ENCODE measurements at regions not wholly inside any gene's neighbourhood (a gene's known extent, or its start where the extent isn't known, plus 50 kb on each side); places are given as distances from the start of the nearest gene placed in this dataset.
"Not testable (repeated sequence)": the region's sequence is repeated elsewhere in the genome, so short reads cannot be mapped to it uniquely, and the experiment has no call there.

DNA sequence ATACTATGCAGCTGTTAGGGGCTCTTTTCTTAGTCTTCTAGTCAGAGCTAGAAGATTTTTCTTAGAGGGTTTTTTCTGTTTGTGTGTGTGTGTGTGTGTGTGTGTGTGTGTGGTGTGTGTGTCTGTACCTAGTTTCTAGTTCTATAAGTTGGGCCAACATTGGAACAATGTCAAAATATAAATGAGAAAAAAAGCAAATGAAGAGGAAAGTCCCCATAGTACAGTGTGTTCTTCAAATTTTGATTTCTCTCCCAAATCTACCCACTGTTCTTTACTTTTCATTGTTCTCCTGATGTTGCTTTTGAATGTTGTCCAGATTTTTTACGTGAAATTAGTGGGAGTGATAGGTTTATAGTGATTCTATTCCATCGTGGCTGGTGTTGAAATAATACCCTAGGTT lies 2153.4 kb upstream of the RAG2 start:
- Mint-ChIP-seq H3K4me3 (no peak overlapping the region), H3K9me3 (peaks cover 3 to 9% of the 10 kb centered on the region in 2 experiments; a peak in 4 of 5 replicates), H3K27me3 (ENCODE audit: low read depth) (no peaks in the 10 kb centered on the region), H3K36me3 (ENCODE audit: insufficient read depth in 1 of 3, low read depth in 3 of 3) (peaks cover 0 to 5% (median 0%) of the 10 kb centered on the region in 3 experiments; a peak in 2 of 7 replicates), H3K4me1 (peaks cover 0 to 3% of the 10 kb centered on the region in 2 experiments; a peak in 2 of 4 replicates), H3K27ac (no peak overlapping the region)
- H3K4ac ChIP-seq (ENCODE audit: low read depth, low read length), result no peak overlapping the region
- WGBS (ENCODE audit: extremely low coverage, insufficient read length, low lambda C conversion rate), result no CpG with 5 or more reads among the region's 2 CpGs
- H2AFZ ChIP-seq (ENCODE audit: low read length), result no peak overlapping the region
- H4K5ac ChIP-seq (ENCODE audit: insufficient read length, low read depth, low read length), result no peak overlapping the region
- no peak overlapping the region for H3K56ac ChIP-seq (ENCODE audit: insufficient read length, low read depth, low read length)
- H2BK5ac ChIP-seq (ENCODE audit: insufficient read length, low read length), result no peak overlapping the region
- H4K91ac ChIP-seq (ENCODE audit: insufficient read length, low read depth, low read length), result no peak overlapping the region
- TF ChIP-seq, protein P1, sequence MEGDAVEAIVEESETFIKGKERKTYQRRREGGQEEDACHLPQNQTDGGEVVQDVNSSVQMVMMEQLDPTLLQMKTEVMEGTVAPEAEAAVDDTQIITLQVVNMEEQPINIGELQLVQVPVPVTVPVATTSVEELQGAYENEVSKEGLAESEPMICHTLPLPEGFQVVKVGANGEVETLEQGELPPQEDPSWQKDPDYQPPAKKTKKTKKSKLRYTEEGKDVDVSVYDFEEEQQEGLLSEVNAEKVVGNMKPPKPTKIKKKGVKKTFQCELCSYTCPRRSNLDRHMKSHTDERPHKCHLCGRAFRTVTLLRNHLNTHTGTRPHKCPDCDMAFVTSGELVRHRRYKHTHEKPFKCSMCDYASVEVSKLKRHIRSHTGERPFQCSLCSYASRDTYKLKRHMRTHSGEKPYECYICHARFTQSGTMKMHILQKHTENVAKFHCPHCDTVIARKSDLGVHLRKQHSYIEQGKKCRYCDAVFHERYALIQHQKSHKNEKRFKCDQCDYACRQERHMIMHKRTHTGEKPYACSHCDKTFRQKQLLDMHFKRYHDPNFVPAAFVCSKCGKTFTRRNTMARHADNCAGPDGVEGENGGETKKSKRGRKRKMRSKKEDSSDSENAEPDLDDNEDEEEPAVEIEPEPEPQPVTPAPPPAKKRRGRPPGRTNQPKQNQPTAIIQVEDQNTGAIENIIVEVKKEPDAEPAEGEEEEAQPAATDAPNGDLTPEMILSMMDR (conservative IDR thresholded peaks at IDR 0.05), result no peak
- H2BK15ac ChIP-seq (ENCODE audit: low read depth, low read length), result no peak overlapping the region
- no peaks in the 10 kb centered on the region for H3K4me1 ChIP-seq (ENCODE audit: insufficient read depth, low read length)
- H4K20me1 ChIP-seq (ENCODE audit: control insufficient read depth, insufficient read depth, insufficient read length), result no peaks in the 10 kb centered on the region
- no peak overlapping the region for H3K23ac ChIP-seq (ENCODE audit: insufficient read length, low read depth, low read length)
- no peaks in the 10 kb centered on the region for H3K27me3 ChIP-seq (ENCODE audit: insufficient read depth, low read length)
- no peak overlapping the region for H2AK5ac ChIP-seq (ENCODE audit: insufficient read length, low read length)
- no peaks in the 10 kb centered on the region for H3K79me1 ChIP-seq (ENCODE audit: insufficient read depth, low read depth, low read length, poor library complexity, severe bottlenecking)
- no peak overlapping the region for H3K27ac ChIP-seq (ENCODE audit: insufficient read length, low read depth, low read length)
- H3T11ph ChIP-seq (ENCODE audit: low read length), result no peak overlapping the region
- H3K23me2 ChIP-seq (ENCODE audit: insufficient read length, low read depth, low read length, poor library complexity, severe bottlenecking), result no peaks in the 10 kb centered on the region
- H2BK20ac ChIP-seq (ENCODE audit: low read depth, low read length, poor library complexity, severe bottlenecking), result no peak overlapping the region
- no peaks in the 10 kb centered on the region for H3K9me3 ChIP-seq (ENCODE audit: control insufficient read depth, low read depth, low read length)
- H2BK120ac ChIP-seq (ENCODE audit: low read depth, low read length, poor library complexity, severe bottlenecking), result no peak overlapping the region
- no peak overlapping the region for H3K18ac ChIP-seq (ENCODE audit: insufficient read length, low read depth, low read length)
- no peak overlapping the region for H2BK12ac ChIP-seq (ENCODE audit: insufficient read length, low read depth, low read length)
- no peak overlapping the region for H3K4me2 ChIP-seq (ENCODE audit: insufficient read depth, insufficient read length, low read length)
- no peak overlapping the region for H3K9ac ChIP-seq (ENCODE audit: extremely low read depth, insufficient read length, low read length)
- H3K14ac ChIP-seq (ENCODE audit: insufficient read depth, low read length), result no peak overlapping the region
- DNase-seq, result no peak
- no peak overlapping the region for H4K8ac ChIP-seq (replicated peaks; ENCODE audit: insufficient read length, low read depth, low read length)
- H3K79me2 ChIP-seq (ENCODE audit: insufficient read depth, low read length), result no peaks in the 10 kb centered on the region

DNA sequence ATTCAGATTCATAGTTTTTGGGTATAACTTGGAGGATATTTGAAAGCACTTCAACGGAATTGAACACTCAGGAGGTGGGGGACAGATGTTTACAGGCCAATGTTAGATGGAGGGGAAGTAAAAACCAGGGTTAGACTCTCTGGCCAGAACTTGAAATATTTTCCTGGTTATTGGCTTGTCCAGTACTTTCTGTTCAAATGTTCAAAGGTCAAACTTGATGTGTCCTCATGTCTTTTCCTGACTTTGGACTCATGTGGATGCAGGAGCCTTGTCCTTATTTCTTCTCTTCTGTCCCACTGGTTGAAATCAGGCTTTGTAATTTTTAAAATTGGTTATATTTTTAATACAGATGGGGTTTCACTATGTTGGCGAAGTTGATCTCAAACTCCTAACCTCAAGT lies 2148.5 kb upstream of the RAG2 start:
- not testable (repeated sequence) for H3K36me3 Mint-ChIP-seq (ENCODE audit: insufficient read depth in 1 of 3, low read depth in 3 of 3); H3T11ph ChIP-seq (ENCODE audit: low read length); H3K27me3 ChIP-seq (ENCODE audit: insufficient read depth, low read length); H4K5ac ChIP-seq (ENCODE audit: insufficient read length, low read depth, low read length); H2BK120ac ChIP-seq (ENCODE audit: low read depth, low read length, poor library complexity, severe bottlenecking); H2AK5ac ChIP-seq (ENCODE audit: insufficient read length, low read length); H3K9me3 Mint-ChIP-seq; DNase-seq; H3K56ac ChIP-seq (ENCODE audit: insufficient read length, low read depth, low read length); H3K27ac ChIP-seq (ENCODE audit: insufficient read length, low read depth, low read length); H3K14ac ChIP-seq (ENCODE audit: insufficient read depth, low read length); H2BK15ac ChIP-seq (ENCODE audit: low read depth, low read length); H3K79me1 ChIP-seq (ENCODE audit: insufficient read depth, low read depth, low read length, poor library complexity, severe bottlenecking); H2BK12ac ChIP-seq (ENCODE audit: insufficient read length, low read depth, low read length); H4K20me1 ChIP-seq (ENCODE audit: control insufficient read depth, insufficient read depth, insufficient read length); H3K4me1 Mint-ChIP-seq; H3K4me2 ChIP-seq (ENCODE audit: insufficient read depth, insufficient read length, low read length); H3K79me2 ChIP-seq (ENCODE audit: insufficient read depth, low read length); H3K9ac ChIP-seq (ENCODE audit: extremely low read depth, insufficient read length, low read length); H2BK20ac ChIP-seq (ENCODE audit: low read depth, low read length, poor library complexity, severe bottlenecking); H3K27me3 Mint-ChIP-seq (ENCODE audit: low read depth); H4K91ac ChIP-seq (ENCODE audit: insufficient read length, low read depth, low read length); H3K18ac ChIP-seq (ENCODE audit: insufficient read length, low read depth, low read length); H4K8ac ChIP-seq (replicated peaks; ENCODE audit: insufficient read length, low read depth, low read length); H2BK5ac ChIP-seq (ENCODE audit: insufficient read length, low read length); H3K4me1 ChIP-seq (ENCODE audit: insufficient read depth, low read length); H3K27ac Mint-ChIP-seq; H3K23ac ChIP-seq (ENCODE audit: insufficient read length, low read depth, low read length); H2AFZ ChIP-seq (ENCODE audit: low read length); H3K4ac ChIP-seq (ENCODE audit: low read depth, low read length); H3K9me3 ChIP-seq (ENCODE audit: control insufficient read depth, low read depth, low read length); H3K4me3 Mint-ChIP-seq; H3K23me2 ChIP-seq (ENCODE audit: insufficient read length, low read depth, low read length, poor library complexity, severe bottlenecking)
- no CpG with 5 or more reads among the region's 2 CpGs for WGBS (ENCODE audit: extremely low coverage, insufficient read length, low lambda C conversion rate)
